NCI-H128 (cell line): ENCODE measurements at regions not wholly inside any gene's neighbourhood (a gene's known extent, or its start where the extent isn't known, plus 50 kb on each side); places are given as distances from the start of the nearest gene placed in this dataset.

ENCODE experiments used
- DNase-seq: peaks from one replicate; lab custom pipeline; 2025; ENCODE audit not compliant: unreplicated experiment; lab: John Stamatoyannopoulos, UW

- no peak for DNase-seq
Observed at GRCh38 chr14:101130861-101131260, 227.3 kb upstream of the RTL1 start.

GRCh38 chr14:101131451-101131916 is 228.0 kb upstream of the RTL1 start:
- no peak for DNase-seq

GRCh38 chr14:101132051-101132571 is 228.6 kb upstream of the RTL1 start:
- DNase-seq = no peak

- DNase-seq = no peak
Observed at GRCh38 chr14:101132588-101132987, 229.1 kb upstream of the RTL1 start.

GRCh38 chr14:101133068-101133467 is 229.5 kb upstream of the RTL1 start:
- no peak for DNase-seq

GRCh38 chr14:101134161-101134631 is 230.7 kb upstream of the RTL1 start:
- DNase-seq = no peak

GRCh38 chr14:101134851-101135433 is 231.4 kb upstream of the RTL1 start:
- DNase-seq = no peak

GRCh38 chr14:101135796-101136742 is 232.5 kb upstream of the RTL1 start:
- DNase-seq = no peak

- no peak for DNase-seq
Observed at GRCh38 chr14:101137234-101137633, 233.7 kb upstream of the RTL1 start.

- no peak for DNase-seq
Observed at GRCh38 chr14:101147848-101148247, 244.3 kb upstream of the RTL1 start.

- no peak for DNase-seq
Observed at GRCh38 chr14:101150039-101150610, 246.6 kb upstream of the RTL1 start.

- no peak for DNase-seq
Observed at GRCh38 chr14:101151226-101151926, 247.9 kb upstream of the RTL1 start.

- no peak for DNase-seq
Observed at GRCh38 chr14:101151927-101152305, 248.4 kb upstream of the RTL1 start.

GRCh38 chr14:101152855-101153254 is 249.3 kb upstream of the RTL1 start:
- DNase-seq = no peak

GRCh38 chr14:101153691-101154090 is 250.2 kb upstream of the RTL1 start:
- no peak for DNase-seq

GRCh38 chr14:101155575-101155974 is 252.1 kb upstream of the RTL1 start:
- DNase-seq = no peak

GRCh38 chr14:101167428-101167827 is 263.9 kb upstream of the RTL1 start:
- no peak for DNase-seq

- no peak for DNase-seq
Observed at GRCh38 chr14:101169267-101169666, 265.7 kb upstream of the RTL1 start.

- no peak for DNase-seq
Observed at GRCh38 chr14:101171650-101172049, 268.1 kb upstream of the RTL1 start.

GRCh38 chr14:101173698-101174521 is 270.4 kb upstream of the RTL1 start:
- DNase-seq = no peak
